GM12878 (cell line): ENCODE measurements at regions not wholly inside any gene's neighbourhood (a gene's known extent, or its start where the extent isn't known, plus 50 kb on each side); places are given as distances from the start of the nearest gene placed in this dataset.

ENCODE experiments used
- ATAC-seq: fragments of 200-7000 bp; cut with Tn5 transposase; 3 replicates; pipeline ENCODE4 v1.9.1; 2020; ENCODE audit warnings: mild to moderate bottlenecking, moderate library complexity
- BruUV-seq: library from RNA; stranded (reverse); fragments of 400-500 nt; replicated peaks from 2 replicates; lab custom pipeline; 2021; lab: Mats Ljungman, UMichigan
- CTCF ChIA-PET: fragments of 300-600 bp; sonication (Branson Sonifier 250); formaldehyde crosslinking; extraction: SDS; loops from one replicate; lab custom pipeline; 2021; ENCODE audit warnings: inconsistent platforms; lab: Yijun Ruan, JAX
- POLR2A ChIA-PET: fragments of 350-600 bp; formaldehyde crosslinking; extraction: SDS; loops from one replicate; lab custom pipeline; 2021; ENCODE audit warnings: inconsistent platforms; lab: Charles Lee
- RAD21 ChIA-PET: fragments of 300-600 bp; sonication (Branson Sonifier 250); formaldehyde crosslinking; loops from one replicate; lab custom pipeline; 2023; ENCODE audit warnings: antibody characterized with exemption; ENCODE audit not compliant: unreplicated experiment; lab: Charles Lee
- SMC1A ChIA-PET: fragments of 300-600 bp; sonication (Branson Sonifier 250); formaldehyde crosslinking; loops from one replicate; lab custom pipeline; 2023; ENCODE audit not compliant: unreplicated experiment, uncharacterized antibody; lab: Charles Lee
- DNase-seq: peaks from one replicate; pipeline ENCODE4 v3.0.0-alpha.2; 2011; ENCODE audit warnings: low read depth, low spot score
- FAIRE-seq: peaks from 3 replicates; lab custom pipeline; 2011; peaks lifted over from hg19 to GRCh38; lab: Jason Lieb, UNC
- H2AFZ ChIP-seq: 2 replicates; pipeline ENCODE4 v1.6.0; 2011; ENCODE audit warnings: low read depth, low read length, control low read depth; ENCODE audit not compliant: control insufficient read depth
- H3K27ac ChIP-seq: 2 replicates; pipeline ENCODE4 v1.5.1; 2011; ENCODE audit warnings: control low read depth; ENCODE audit not compliant: control insufficient read depth, insufficient read depth
- H3K27me3 ChIP-seq, 2 experiments: replicated peaks in 1 of 2; 2 replicates each; pipeline versions ENCODE4 v1.6.0 to v1.6.1; 2011; ENCODE audit warnings: low read length in 1 of 2; ENCODE audit not compliant: control insufficient read depth in 2 of 2, insufficient read depth in 2 of 2
- H3K36me3 ChIP-seq, 2 experiments: 2 replicates each; pipeline ENCODE4 v1.5.1; 2011; ENCODE audit warnings: low read length in 1 of 2; ENCODE audit not compliant: control insufficient read depth in 2 of 2, insufficient read depth in 2 of 2
- H3K4me1 ChIP-seq: 2 replicates; pipeline ENCODE4 v1.6.1; 2011; ENCODE audit warnings: mild to moderate bottlenecking, low read length, moderate library complexity, mixed read lengths; ENCODE audit not compliant: control insufficient read depth, insufficient read depth
- H3K4me2 ChIP-seq: 2 replicates; pipeline ENCODE4 v1.6.0; 2011; ENCODE audit warnings: control low read depth; ENCODE audit not compliant: control insufficient read depth, insufficient read depth
- H3K4me3 ChIP-seq: fragments of 200-600 bp; sonication (generic); 2 replicates; pipeline ENCODE4 v1.5.1; 2016
- H3K79me2 ChIP-seq: 2 replicates; pipeline ENCODE4 v1.6.0; 2011; ENCODE audit warnings: low read length; ENCODE audit not compliant: control insufficient read depth, insufficient read depth
- H3K9ac ChIP-seq: 2 replicates; pipeline ENCODE4 v1.8.0; 2011; ENCODE audit warnings: low read length, control low read depth, mixed read lengths; ENCODE audit not compliant: control insufficient read depth, insufficient read depth
- H3K9me3 ChIP-seq: replicated peaks from 3 replicates; pipeline ENCODE4 v1.5.1; 2011; ENCODE audit warnings: mild to moderate bottlenecking, low read length; ENCODE audit not compliant: control insufficient read depth, insufficient read depth
- H4K20me1 ChIP-seq: 2 replicates; pipeline ENCODE4 v1.6.0; 2011; ENCODE audit not compliant: control insufficient read depth, insufficient read depth
- CREM ChIP-seq: IDR thresholded peaks from 2 replicates; pipeline ENCODE4 v1.6.1; 2014; ENCODE audit warnings: antibody characterized with exemption, low read depth
- EGR1 ChIP-seq, 2 experiments: IDR thresholded peaks; 1 replicate in 1 of 2; 2 replicates in 1 of 2; pipeline ENCODE4 v1.6.1; 2011 to 2012; ENCODE audit warnings: low read depth in 2 of 2, low read length in 2 of 2, borderline replicate concordance in 1 of 2, mild to moderate bottlenecking in 1 of 2, moderate library complexity in 1 of 2
- GATAD2B ChIP-seq: fragments of 450-650 bp; conservative IDR thresholded peaks from 2 replicates; pipeline ENCODE4 v1.6.1; 2017; ENCODE audit warnings: low read depth, mild to moderate bottlenecking, moderate library complexity
- JUND ChIP-seq: IDR thresholded peaks from 2 replicates; pipeline ENCODE4 v1.6.1; 2012; ENCODE audit warnings: low read depth, mild to moderate bottlenecking, low read length, improper control_type of control experiment, moderate library complexity
- KDM1A ChIP-seq: fragments of 200-600 bp; sonication (generic); IDR thresholded peaks from 2 replicates; pipeline ENCODE4 v1.6.1; 2016; ENCODE audit warnings: borderline replicate concordance
- NFYA ChIP-seq: IDR thresholded peaks from 2 replicates; pipeline ENCODE4 v1.6.1; 2011; ENCODE audit warnings: low read depth, mild to moderate bottlenecking, low read length, improper control_type of control experiment, borderline replicate concordance
- RELB ChIP-seq: fragments of 450-650 bp; IDR thresholded peaks from 2 replicates; pipeline ENCODE4 v1.6.1; 2017; ENCODE audit warnings: low read depth, mild to moderate bottlenecking, moderate library complexity
- SP1 ChIP-seq: IDR thresholded peaks from one replicate; pipeline ENCODE4 v1.6.1; 2011; ENCODE audit warnings: low read depth, low read length
- SREBF1 ChIP-seq: IDR thresholded peaks from 2 replicates; pipeline ENCODE4 v1.6.1; 2012; ENCODE audit warnings: mild to moderate bottlenecking, low read length
- TCF12 ChIP-seq: IDR thresholded peaks from 2 replicates; pipeline ENCODE4 v1.6.1; 2011; ENCODE audit warnings: low read depth, mild to moderate bottlenecking, low read length
- YY1 ChIP-seq: IDR thresholded peaks from 2 replicates; pipeline ENCODE4 v1.6.1; 2011; ENCODE audit warnings: low read depth, mild to moderate bottlenecking, low read length
- ZBTB40 ChIP-seq: fragments of 450-650 bp; IDR thresholded peaks from 2 replicates; pipeline ENCODE4 v1.6.1; 2016; ENCODE audit warnings: mild to moderate bottlenecking, moderate library complexity, borderline replicate concordance
- ZNF24 ChIP-seq: fragments of 450-650 bp; IDR thresholded peaks from 2 replicates; pipeline ENCODE4 v1.6.1; 2017; ENCODE audit warnings: antibody characterized with exemption, mild to moderate bottlenecking
- WGBS: methylation state at CpG from one replicate; pipeline ENCODE4 v1.1.6; 2016; ENCODE audit warnings: low lambda C conversion rate; ENCODE audit not compliant: insufficient replicate concordance, insufficient coverage; ENCODE audit errors: missing lambda C conversion rate; 5-methylcytosine and 5-hydroxymethylcytosine counted together
- in situ Hi-C: fragments of 300-500 bp; cut with MboI; formaldehyde crosslinking; loops from 9 replicates; pipeline ENCODE4 v1.14.3; 2018; ENCODE audit warnings: mixed read lengths
- intact Hi-C: fragments of 100-400 bp; cut with micrococcal nuclease; formaldehyde crosslinking; loops from one replicate; pipeline ENCODE4 v1.14.2; 2022; ENCODE audit not compliant: unreplicated experiment
- TF ChIP-seq, protein P1 (sequence below): fragments of 450-650 bp; formaldehyde crosslinking; IDR thresholded peaks from 2 replicates; pipeline ENCODE4 v1.4.0; 2022; ENCODE audit warnings: mild to moderate bottlenecking, moderate library complexity

DNA sequence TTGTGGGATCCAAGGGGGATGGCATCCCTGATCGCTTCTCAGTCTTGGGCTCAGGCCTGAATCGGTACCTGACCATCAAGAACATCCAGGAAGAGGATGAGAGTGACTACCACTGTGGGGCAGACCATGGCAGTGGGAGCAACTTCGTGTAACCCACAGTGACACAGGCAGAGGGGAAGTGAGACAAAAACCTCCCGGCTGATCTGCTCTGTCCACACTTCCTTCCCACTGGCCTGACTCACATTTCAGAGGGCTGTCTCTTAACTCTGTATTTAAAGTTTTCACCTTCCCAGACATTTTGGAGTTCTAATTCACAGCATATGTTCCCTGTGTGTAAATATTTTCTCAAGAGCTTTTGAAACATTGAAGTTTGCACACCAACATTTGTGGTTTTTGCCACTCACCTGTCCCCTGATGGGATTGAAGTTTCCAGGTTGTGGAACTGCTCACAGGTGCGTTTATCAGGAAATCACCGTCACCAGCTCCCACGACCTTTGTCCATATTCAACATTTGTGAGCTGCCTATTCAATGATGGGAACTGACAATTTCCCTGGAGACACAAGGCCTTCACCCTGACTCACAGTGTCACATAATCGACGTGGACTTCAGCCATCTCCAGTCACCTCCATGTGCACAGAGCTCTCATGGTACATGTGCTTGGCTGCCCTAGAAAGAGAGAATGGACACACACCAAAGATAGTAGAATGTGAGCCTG lies 99.2 kb downstream of the VPREB1 start (continued):
- no peak for TF ChIP-seq JUND
- no peak for TF ChIP-seq YY1
- TF ChIP-seq ZNF24 = no peak

GRCh38 chr22:22344430-22344829 lies 99.8 kb downstream of the VPREB1 start:
- SMC1A ChIA-PET = interaction anchor here (1.3 kb wide), 1 partner anchor 13 kb away, joined by 3 read pairs; no protein-coding TSS in a partner anchor
- in situ Hi-C loops = loop anchor here (5.0 kb wide), 1 partner anchor 598 kb away; no protein-coding TSS in a partner anchor

More at GRCh38 chr22:22344430-22344829, 99.8 kb downstream of the VPREB1 start:
- no peaks in the 10 kb centered on the region for H4K20me1 ChIP-seq
- FAIRE-seq = no peak
- no peak overlapping the region for H3K9ac ChIP-seq
- 32% methylated on average over 5 of the region's 5 CpGs for WGBS
- ChIA-PET POLR2A (no interaction called here), CTCF (interaction anchor here (0.7 to 2.8 kb wide), 5 partner anchors 11 to 229 kb away, joined by 3 to 13 read pairs (median 5); no protein-coding TSS in a partner anchor), RAD21 (interaction anchor here (1.5 kb wide), 1 partner anchor 88 kb away, joined by 4 read pairs; no protein-coding TSS in a partner anchor)
- H3K36me3 ChIP-seq = no peaks in the 10 kb centered on the region
- H2AFZ ChIP-seq = no peak overlapping the region
- H3K4me3 ChIP-seq = no peak overlapping the region
- intact Hi-C loops = loop anchor here (10.0 kb wide), 1 partner anchor 140 kb away; no protein-coding TSS in a partner anchor
- no peak overlapping the region for H3K27ac ChIP-seq
- no peaks in the 10 kb centered on the region for H3K27me3 ChIP-seq
- H3K4me2 ChIP-seq = no peak overlapping the region
- no peaks in the 10 kb centered on the region for H3K9me3 ChIP-seq
- BruUV-seq = no TSS peak
- no peak for ATAC-seq
- no peaks in the 10 kb centered on the region for H3K79me2 ChIP-seq
- DNase-seq = no peak
- TF ChIP-seq EGR1 (IDR thresholded peaks at IDR 0.05; ENCODE audit: borderline replicate concordance in 1 of 2, low read depth in 2 of 2, low read length in 2 of 2) (no peak), NFYA (no peak), GATAD2B (no peak), TCF12 (no peak), ZBTB40 (no peak), SP1 (no peak), SREBF1 (no peak), RELB (no peak), KDM1A (no peak), CREM (no peak)
- TF ChIP-seq, protein P1, sequence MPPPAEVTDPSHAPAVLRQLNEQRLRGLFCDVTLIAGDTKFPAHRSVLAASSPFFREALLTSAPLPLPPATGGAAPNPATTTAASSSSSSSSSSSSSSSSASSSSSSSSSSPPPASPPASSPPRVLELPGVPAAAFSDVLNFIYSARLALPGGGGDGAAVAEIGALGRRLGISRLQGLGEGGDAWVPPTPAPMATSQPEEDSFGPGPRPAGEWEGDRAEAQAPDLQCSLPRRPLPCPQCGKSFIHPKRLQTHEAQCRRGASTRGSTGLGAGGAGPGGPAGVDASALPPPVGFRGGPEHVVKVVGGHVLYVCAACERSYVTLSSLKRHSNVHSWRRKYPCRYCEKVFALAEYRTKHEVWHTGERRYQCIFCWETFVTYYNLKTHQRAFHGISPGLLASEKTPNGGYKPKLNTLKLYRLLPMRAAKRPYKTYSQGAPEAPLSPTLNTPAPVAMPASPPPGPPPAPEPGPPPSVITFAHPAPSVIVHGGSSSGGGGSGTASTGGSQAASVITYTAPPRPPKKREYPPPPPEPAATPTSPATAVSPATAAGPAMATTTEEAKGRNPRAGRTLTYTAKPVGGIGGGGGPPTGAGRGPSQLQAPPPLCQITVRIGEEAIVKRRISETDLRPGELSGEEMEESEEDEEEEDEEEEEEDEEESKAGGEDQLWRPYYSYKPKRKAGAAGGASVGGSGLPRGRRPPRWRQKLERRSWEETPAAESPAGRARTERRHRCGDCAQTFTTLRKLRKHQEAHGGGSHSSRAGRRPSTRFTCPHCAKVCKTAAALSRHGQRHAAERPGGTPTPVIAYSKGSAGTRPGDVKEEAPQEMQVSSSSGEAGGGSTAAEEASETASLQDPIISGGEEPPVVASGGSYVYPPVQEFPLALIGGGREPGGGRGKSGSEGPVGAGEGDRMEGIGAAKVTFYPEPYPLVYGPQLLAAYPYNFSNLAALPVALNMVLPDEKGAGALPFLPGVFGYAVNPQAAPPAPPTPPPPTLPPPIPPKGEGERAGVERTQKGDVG = no peak
- peaks cover 9% of the 10 kb centered on the region; the same call in 1 of the 2 replicates for H3K4me1 ChIP-seq
